HG03103 (cell line): ENCODE measurements at regions not wholly inside any gene's neighbourhood (a gene's known extent, or its start where the extent isn't known, plus 50 kb on each side); places are given as distances from the start of the nearest gene placed in this dataset.
"Not testable (repeated sequence)": the region's sequence is repeated elsewhere in the genome, so short reads cannot be mapped to it uniquely, and the experiment has no call there.

ENCODE experiments used
- ATAC-seq: cut with Tn5 transposase; IDR thresholded peaks from one replicate; pipeline ENCODE4 v1.9.1; 2021; ENCODE audit warnings: low read depth; ENCODE audit not compliant: unreplicated experiment

GRCh38 chr1:170789063-170789462 lies 125.1 kb downstream of the PRRX1 start:
- ATAC-seq, result no peak

GRCh38 chr1:170790175-170790574 lies 126.2 kb downstream of the PRRX1 start:
- ATAC-seq, result no peak

GRCh38 chr1:170790651-170791071 lies 126.7 kb downstream of the PRRX1 start:
- ATAC-seq, result no peak

GRCh38 chr1:170791941-170792340 lies 128.0 kb downstream of the PRRX1 start:
- no peak for ATAC-seq

GRCh38 chr1:170800265-170800664 lies 135.1 kb upstream of the MROH9 start:
- no peak for ATAC-seq

- ATAC-seq, result no peak
Observed at GRCh38 chr1:170800812-170801211, 134.5 kb upstream of the MROH9 start.

GRCh38 chr1:170803711-170804110 lies 131.6 kb upstream of the MROH9 start:
- ATAC-seq, result no peak

- no peak for ATAC-seq
Observed at GRCh38 chr1:170804419-170804818, 130.9 kb upstream of the MROH9 start.

GRCh38 chr1:170804879-170805278 lies 130.5 kb upstream of the MROH9 start:
- no peak for ATAC-seq

- no peak for ATAC-seq
Observed at GRCh38 chr1:170806961-170807360, 128.4 kb upstream of the MROH9 start.

- no peak for ATAC-seq
Observed at GRCh38 chr1:170807432-170807831, 127.9 kb upstream of the MROH9 start.

- ATAC-seq, result no peak
Observed at GRCh38 chr1:170808216-170808885, 127.0 kb upstream of the MROH9 start.

GRCh38 chr1:170811013-170811412 lies 124.3 kb upstream of the MROH9 start:
- not testable (repeated sequence) for ATAC-seq

- no peak for ATAC-seq
Observed at GRCh38 chr1:170819781-170820180, 115.6 kb upstream of the MROH9 start.

- ATAC-seq, result no peak
Observed at GRCh38 chr1:170823120-170823519, 112.2 kb upstream of the MROH9 start.

GRCh38 chr1:170831276-170831675 lies 104.1 kb upstream of the MROH9 start:
- no peak for ATAC-seq

- no peak for ATAC-seq
Observed at GRCh38 chr1:170836141-170836540, 99.2 kb upstream of the MROH9 start.

GRCh38 chr1:170840371-170840770 lies 95.0 kb upstream of the MROH9 start:
- ATAC-seq, result no peak

- ATAC-seq, result peak; percentile 61
Observed at GRCh38 chr1:170853302-170853701, 82.0 kb upstream of the MROH9 start.

GRCh38 chr1:170853867-170854266 lies 81.5 kb upstream of the MROH9 start:
- no peak for ATAC-seq

- no peak for ATAC-seq
Observed at GRCh38 chr1:170854677-170855076, 80.7 kb upstream of the MROH9 start.

GRCh38 chr1:170856455-170856854 lies 78.9 kb upstream of the MROH9 start:
- no peak for ATAC-seq

GRCh38 chr1:170857955-170858354 lies 77.4 kb upstream of the MROH9 start:
- no peak for ATAC-seq
